ENCODE measurements at regions not wholly inside any gene's neighbourhood (a gene's known extent, or its start where the extent isn't known, plus 50 kb on each side); places are given as distances from the start of the nearest gene placed in this dataset.

DNA sequence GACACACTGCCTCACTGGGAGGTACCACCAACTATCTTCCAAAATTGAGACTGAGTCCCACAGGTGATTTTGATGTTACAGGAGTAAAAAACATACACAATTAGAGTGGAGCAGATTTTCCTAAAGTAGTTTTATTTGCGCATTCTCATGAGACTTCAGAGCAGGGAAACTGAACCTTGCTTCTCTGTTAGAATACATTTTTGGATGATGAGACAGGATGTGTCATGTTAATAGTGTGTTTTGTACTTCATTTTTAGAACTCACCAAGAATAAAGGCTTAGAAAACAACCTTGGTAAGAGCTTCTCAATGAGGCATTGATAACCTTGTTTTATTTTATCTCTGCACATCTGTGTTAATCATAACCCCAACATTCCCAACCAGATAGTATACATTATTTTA is 310.2 kb upstream of the GALNT5 start:
- CTCF ChIA-PET = no interaction called here
- no peaks in the 10 kb centered on the region for H3K4me1 ChIP-seq
- no peak for FAIRE-seq
- H3K4me3 ChIP-seq = no peak overlapping the region
- no peak overlapping the region for H3K4me2 ChIP-seq
- 90% methylated on average over 1 of the region's 1 CpG for WGBS (ENCODE audit: missing lambda C conversion rate)
- H3K27ac ChIP-seq = no peak overlapping the region
- POLR2A ChIA-PET = no interaction called here
- TF ChIP-seq, protein P1, sequence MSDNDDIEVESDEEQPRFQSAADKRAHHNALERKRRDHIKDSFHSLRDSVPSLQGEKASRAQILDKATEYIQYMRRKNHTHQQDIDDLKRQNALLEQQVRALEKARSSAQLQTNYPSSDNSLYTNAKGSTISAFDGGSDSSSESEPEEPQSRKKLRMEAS (IDR thresholded peaks at IDR 0.05) = no peak
- TF ChIP-seq CEBPB (IDR thresholded peaks at IDR 0.05) (no peak), FOSL2 (IDR thresholded peaks at IDR 0.05) (no peak), FOSL2 (CRISPR knock-in tag; IDR thresholded peaks at IDR 0.05) (no peak), RFX5 (IDR thresholded peaks at IDR 0.05) (no peak), FOSB (CRISPR knock-in tag; IDR thresholded peaks at IDR 0.05) (no peak), POLR2AphosphoS2 (conservative IDR thresholded peaks at IDR 0.05; ENCODE audit: low read length) (no peak), ZC3H11A (IDR thresholded peaks at IDR 0.05) (no peak), RCOR1 (IDR thresholded peaks at IDR 0.05; ENCODE audit: low read depth, low read length) (no peak), FOXS1 (CRISPR knock-in tag; IDR thresholded peaks at IDR 0.05) (no peak), TP53 (CRISPR knock-in tag; IDR thresholded peaks at IDR 0.05) (no peak), JUN (IDR thresholded peaks at IDR 0.05) (no peak), JUNB (IDR thresholded peaks at IDR 0.05) (no peak), ZSCAN20 (CRISPR knock-in tag; IDR thresholded peaks at IDR 0.05) (no peak), RNF2 (IDR thresholded peaks at IDR 0.05; ENCODE audit: borderline replicate concordance, low read depth) (no peak), SREBF2 (IDR thresholded peaks at IDR 0.05) (no peak), EP300 (IDR thresholded peaks at IDR 0.05) (no peak), NFE2L2 (conservative IDR thresholded peaks at IDR 0.05; ENCODE audit: low read length) (no peak)
- TF ChIP-seq, protein P2, sequence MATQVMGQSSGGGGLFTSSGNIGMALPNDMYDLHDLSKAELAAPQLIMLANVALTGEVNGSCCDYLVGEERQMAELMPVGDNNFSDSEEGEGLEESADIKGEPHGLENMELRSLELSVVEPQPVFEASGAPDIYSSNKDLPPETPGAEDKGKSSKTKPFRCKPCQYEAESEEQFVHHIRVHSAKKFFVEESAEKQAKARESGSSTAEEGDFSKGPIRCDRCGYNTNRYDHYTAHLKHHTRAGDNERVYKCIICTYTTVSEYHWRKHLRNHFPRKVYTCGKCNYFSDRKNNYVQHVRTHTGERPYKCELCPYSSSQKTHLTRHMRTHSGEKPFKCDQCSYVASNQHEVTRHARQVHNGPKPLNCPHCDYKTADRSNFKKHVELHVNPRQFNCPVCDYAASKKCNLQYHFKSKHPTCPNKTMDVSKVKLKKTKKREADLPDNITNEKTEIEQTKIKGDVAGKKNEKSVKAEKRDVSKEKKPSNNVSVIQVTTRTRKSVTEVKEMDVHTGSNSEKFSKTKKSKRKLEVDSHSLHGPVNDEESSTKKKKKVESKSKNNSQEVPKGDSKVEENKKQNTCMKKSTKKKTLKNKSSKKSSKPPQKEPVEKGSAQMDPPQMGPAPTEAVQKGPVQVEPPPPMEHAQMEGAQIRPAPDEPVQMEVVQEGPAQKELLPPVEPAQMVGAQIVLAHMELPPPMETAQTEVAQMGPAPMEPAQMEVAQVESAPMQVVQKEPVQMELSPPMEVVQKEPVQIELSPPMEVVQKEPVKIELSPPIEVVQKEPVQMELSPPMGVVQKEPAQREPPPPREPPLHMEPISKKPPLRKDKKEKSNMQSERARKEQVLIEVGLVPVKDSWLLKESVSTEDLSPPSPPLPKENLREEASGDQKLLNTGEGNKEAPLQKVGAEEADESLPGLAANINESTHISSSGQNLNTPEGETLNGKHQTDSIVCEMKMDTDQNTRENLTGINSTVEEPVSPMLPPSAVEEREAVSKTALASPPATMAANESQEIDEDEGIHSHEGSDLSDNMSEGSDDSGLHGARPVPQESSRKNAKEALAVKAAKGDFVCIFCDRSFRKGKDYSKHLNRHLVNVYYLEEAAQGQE (IDR thresholded peaks at IDR 0.05) = no peak
- TF ChIP-seq, protein P3, sequence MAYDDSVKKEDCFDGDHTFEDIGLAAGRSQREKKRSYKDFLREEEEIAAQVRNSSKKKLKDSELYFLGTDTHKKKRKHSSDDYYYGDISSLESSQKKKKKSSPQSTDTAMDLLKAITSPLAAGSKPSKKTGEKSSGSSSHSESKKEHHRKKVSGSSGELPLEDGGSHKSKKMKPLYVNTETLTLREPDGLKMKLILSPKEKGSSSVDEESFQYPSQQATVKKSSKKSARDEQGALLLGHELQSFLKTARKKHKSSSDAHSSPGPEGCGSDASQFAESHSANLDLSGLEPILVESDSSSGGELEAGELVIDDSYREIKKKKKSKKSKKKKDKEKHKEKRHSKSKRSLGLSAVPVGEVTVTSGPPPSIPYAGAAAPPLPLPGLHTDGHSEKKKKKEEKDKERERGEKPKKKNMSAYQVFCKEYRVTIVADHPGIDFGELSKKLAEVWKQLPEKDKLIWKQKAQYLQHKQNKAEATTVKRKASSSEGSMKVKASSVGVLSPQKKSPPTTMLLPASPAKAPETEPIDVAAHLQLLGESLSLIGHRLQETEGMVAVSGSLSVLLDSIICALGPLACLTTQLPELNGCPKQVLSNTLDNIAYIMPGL (CRISPR knock-in tag; IDR thresholded peaks at IDR 0.05; ENCODE audit: borderline replicate concordance) = no peak
- TF ChIP-seq, protein P4, sequence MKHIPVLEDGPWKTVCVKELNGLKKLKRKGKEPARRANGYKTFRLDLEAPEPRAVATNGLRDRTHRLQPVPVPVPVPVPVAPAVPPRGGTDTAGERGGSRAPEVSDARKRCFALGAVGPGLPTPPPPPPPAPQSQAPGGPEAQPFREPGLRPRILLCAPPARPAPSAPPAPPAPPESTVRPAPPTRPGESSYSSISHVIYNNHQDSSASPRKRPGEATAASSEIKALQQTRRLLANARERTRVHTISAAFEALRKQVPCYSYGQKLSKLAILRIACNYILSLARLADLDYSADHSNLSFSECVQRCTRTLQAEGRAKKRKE (CRISPR knock-in tag; IDR thresholded peaks at IDR 0.05; ENCODE audit: low read depth) = no peak
- ATAC-seq = no peak
- DNase-seq (ENCODE audit: low read depth in 1 of 2, low spot score in 1 of 2) = no peak
- no peaks in the 10 kb centered on the region for H3K9me3 ChIP-seq

DNA sequence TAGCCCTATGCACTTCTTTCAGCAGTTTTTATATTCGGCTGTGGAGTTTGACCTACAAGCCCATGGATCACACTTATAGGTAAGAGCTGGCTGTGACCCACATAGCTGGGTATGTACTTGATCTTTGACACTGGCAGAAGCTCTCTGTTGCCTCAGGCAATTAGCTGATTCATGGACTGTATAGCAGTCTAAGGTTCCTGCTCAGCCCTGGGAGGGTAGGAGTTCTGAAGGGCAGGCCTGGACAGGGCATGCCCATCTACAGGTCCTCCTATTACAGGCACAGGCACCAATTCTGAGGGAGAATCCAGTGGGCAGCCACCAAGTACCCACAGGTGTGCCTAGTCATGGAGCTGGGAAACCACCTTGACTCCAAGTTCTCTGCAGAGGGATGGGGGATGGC is 301.8 kb upstream of the GALNT5 start:
- DNase-seq (ENCODE audit: low read depth in 1 of 2, low spot score in 1 of 2) (no peak), ATAC-seq (no peak), FAIRE-seq (no peak)
- ChIA-PET POLR2A (no interaction called here), CTCF (no interaction called here)
- TF ChIP-seq KDM5A (IDR thresholded peaks at IDR 0.05) (no peak), MYC (IDR thresholded peaks at IDR 0.05; ENCODE audit: borderline replicate concordance, low read length) (no peak), CBX2 (IDR thresholded peaks at IDR 0.05; ENCODE audit: borderline replicate concordance, low read depth) (no peak), HOXB13 (CRISPR knock-in tag; IDR thresholded peaks at IDR 0.05; ENCODE audit: low read depth) (no peak)
- TF ChIP-seq, protein P5, sequence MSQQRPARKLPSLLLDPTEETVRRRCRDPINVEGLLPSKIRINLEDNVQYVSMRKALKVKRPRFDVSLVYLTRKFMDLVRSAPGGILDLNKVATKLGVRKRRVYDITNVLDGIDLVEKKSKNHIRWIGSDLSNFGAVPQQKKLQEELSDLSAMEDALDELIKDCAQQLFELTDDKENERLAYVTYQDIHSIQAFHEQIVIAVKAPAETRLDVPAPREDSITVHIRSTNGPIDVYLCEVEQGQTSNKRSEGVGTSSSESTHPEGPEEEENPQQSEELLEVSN (IDR thresholded peaks at IDR 0.05; ENCODE audit: borderline replicate concordance, low read depth) = no peak
- H3K27ac ChIP-seq = no peak overlapping the region
- no peaks in the 10 kb centered on the region for H3K4me1 ChIP-seq
- no peak overlapping the region for H3K4me3 ChIP-seq
- H3K9me3 ChIP-seq = peaks cover 14% of the 10 kb centered on the region
- H3K4me2 ChIP-seq = no peak overlapping the region
- 10% methylated on average over 1 of the region's 1 CpG for WGBS (ENCODE audit: missing lambda C conversion rate)

Measured in A549 (cell line).